ENCODE measurements at regions not wholly inside any gene's neighbourhood (a gene's known extent, or its start where the extent isn't known, plus 50 kb on each side); places are given as distances from the start of the nearest gene placed in this dataset.

DNA sequence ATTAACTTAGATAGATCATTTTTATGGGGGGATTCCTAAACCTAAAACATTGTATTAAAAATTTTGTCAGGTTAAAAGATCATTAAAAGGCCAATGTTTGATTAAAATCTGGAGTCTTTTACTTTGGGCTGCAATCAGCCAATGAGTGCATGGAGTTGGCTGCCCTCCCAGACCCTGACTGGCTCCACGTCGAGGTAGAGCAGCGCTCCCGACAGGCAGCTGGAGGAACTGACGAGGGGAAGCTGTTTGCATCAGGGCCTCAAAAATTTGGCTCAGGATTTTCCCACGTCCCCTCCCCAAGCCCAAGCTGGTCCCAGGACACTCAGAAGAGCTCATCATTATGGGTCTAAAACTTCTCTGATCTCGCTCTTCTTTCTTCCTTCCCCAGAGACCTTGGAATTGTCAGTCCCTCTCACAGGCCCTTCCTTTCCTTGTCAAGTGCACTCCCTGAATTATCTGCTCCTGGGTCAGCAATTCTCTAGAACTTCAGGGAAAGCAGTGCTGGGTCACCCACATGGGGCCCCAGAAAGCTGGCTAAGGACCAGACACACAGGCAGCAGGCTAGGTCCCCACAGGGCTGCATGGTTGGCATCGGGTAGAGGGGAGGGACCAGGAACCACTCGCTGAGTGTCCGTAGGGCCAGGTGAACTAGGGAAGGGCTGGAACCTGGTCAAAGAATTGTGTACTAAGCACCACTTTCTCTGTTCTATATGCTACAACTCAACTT, 119.6 kb upstream of the IGLL5 start:
- no peaks in the 10 kb centered on the region for H3K9me3 ChIP-seq
- H3K27ac Mint-ChIP-seq (ENCODE audit: unreplicated experiment): no peak overlapping the region
- ChIA-PET POLR2A (no interaction called here), CTCF (no interaction called here)
- no peak overlapping the region for H3K4me3 Mint-ChIP-seq (ENCODE audit: unreplicated experiment)
- TF ChIP-seq, protein P1, sequence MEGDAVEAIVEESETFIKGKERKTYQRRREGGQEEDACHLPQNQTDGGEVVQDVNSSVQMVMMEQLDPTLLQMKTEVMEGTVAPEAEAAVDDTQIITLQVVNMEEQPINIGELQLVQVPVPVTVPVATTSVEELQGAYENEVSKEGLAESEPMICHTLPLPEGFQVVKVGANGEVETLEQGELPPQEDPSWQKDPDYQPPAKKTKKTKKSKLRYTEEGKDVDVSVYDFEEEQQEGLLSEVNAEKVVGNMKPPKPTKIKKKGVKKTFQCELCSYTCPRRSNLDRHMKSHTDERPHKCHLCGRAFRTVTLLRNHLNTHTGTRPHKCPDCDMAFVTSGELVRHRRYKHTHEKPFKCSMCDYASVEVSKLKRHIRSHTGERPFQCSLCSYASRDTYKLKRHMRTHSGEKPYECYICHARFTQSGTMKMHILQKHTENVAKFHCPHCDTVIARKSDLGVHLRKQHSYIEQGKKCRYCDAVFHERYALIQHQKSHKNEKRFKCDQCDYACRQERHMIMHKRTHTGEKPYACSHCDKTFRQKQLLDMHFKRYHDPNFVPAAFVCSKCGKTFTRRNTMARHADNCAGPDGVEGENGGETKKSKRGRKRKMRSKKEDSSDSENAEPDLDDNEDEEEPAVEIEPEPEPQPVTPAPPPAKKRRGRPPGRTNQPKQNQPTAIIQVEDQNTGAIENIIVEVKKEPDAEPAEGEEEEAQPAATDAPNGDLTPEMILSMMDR (IDR thresholded peaks at IDR 0.05; ENCODE audit: insufficient read depth in 1 of 2, low read depth in 1 of 2, low read length in 1 of 2, severe bottlenecking in 1 of 2, unreplicated experiment in 1 of 2): no peak
- no peaks in the 10 kb centered on the region for H3K4me1 ChIP-seq
- no peak overlapping the region for H3K4me3 ChIP-seq (ENCODE audit: low read depth, low read length)
- no peaks in the 10 kb centered on the region for H3K27me3 ChIP-seq (replicated peaks; ENCODE audit: control insufficient read depth, insufficient read depth, low read length)
- no TSS peak for BruUV-seq (replicated peaks)
- intact Hi-C loops (cut with micrococcal nuclease; ENCODE audit: unreplicated experiment): no loop called here
- H3K9me3 Mint-ChIP-seq (ENCODE audit: unreplicated experiment): no peaks in the 10 kb centered on the region
- no peaks in the 10 kb centered on the region for H3K36me3 Mint-ChIP-seq (ENCODE audit: insufficient read depth, unreplicated experiment)
- no peaks in the 10 kb centered on the region for H3K4me1 Mint-ChIP-seq (ENCODE audit: low read depth, unreplicated experiment)
- no peaks in the 10 kb centered on the region for H3K36me3 ChIP-seq (ENCODE audit: control insufficient read depth, insufficient read depth, low read length)
- peaks cover 3% of the 10 kb centered on the region for H3K27me3 Mint-ChIP-seq (ENCODE audit: insufficient read depth, unreplicated experiment)
- no peak for DNase-seq

DNA sequence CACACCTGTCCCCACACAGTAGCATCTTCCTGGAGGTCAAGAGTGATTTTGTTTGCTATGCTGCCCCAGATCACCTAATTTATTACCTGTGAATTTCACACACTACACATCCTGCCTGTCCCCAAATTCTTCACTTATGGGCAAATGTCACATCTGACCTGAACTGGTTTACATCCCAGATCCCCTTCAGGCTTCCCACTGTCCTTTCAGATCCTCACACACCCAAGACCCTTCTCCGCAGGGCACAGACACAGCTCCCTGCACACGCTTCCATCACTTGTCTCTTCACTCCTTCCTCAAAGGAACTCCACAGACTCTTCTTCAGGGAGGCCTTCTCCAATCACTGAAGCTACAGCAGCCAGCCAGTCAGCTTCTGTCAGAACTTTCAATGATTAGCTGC, 118.7 kb upstream of the IGLL5 start:
- ChIA-PET POLR2A (no interaction called here), CTCF (interaction anchor here (1.0 to 2.6 kb wide), 6 partner anchors 19 to 115 kb away, joined by 4 to 40 read pairs (median 20); no protein-coding TSS in a partner anchor)
- Histone ChIP-seq H3K9me3 (no peaks in the 10 kb centered on the region), H3K4me3 (ENCODE audit: low read depth, low read length) (no peak overlapping the region), H3K27me3 (replicated peaks; ENCODE audit: control insufficient read depth, insufficient read depth, low read length) (no peaks in the 10 kb centered on the region), H3K36me3 (ENCODE audit: control insufficient read depth, insufficient read depth, low read length) (no peaks in the 10 kb centered on the region), H3K4me1 (no peaks in the 10 kb centered on the region)
- peaks cover 3% of the 10 kb centered on the region for H3K27me3 Mint-ChIP-seq (ENCODE audit: insufficient read depth, unreplicated experiment)
- no peaks in the 10 kb centered on the region for H3K36me3 Mint-ChIP-seq (ENCODE audit: insufficient read depth, unreplicated experiment)
- no peaks in the 10 kb centered on the region for H3K9me3 Mint-ChIP-seq (ENCODE audit: unreplicated experiment)
- H3K27ac Mint-ChIP-seq (ENCODE audit: unreplicated experiment): no peak overlapping the region
- intact Hi-C loops (cut with micrococcal nuclease; ENCODE audit: unreplicated experiment): no loop called here
- H3K4me3 Mint-ChIP-seq (ENCODE audit: unreplicated experiment): no peak overlapping the region
- H3K4me1 Mint-ChIP-seq (ENCODE audit: low read depth, unreplicated experiment): no peaks in the 10 kb centered on the region
- TF ChIP-seq, protein P1 (IDR thresholded peaks at IDR 0.05; ENCODE audit: insufficient read depth in 1 of 2, low read depth in 1 of 2, low read length in 1 of 2, severe bottlenecking in 1 of 2, unreplicated experiment in 1 of 2): no peak
- no peak for DNase-seq
- no TSS peak for BruUV-seq (replicated peaks)

DNA sequence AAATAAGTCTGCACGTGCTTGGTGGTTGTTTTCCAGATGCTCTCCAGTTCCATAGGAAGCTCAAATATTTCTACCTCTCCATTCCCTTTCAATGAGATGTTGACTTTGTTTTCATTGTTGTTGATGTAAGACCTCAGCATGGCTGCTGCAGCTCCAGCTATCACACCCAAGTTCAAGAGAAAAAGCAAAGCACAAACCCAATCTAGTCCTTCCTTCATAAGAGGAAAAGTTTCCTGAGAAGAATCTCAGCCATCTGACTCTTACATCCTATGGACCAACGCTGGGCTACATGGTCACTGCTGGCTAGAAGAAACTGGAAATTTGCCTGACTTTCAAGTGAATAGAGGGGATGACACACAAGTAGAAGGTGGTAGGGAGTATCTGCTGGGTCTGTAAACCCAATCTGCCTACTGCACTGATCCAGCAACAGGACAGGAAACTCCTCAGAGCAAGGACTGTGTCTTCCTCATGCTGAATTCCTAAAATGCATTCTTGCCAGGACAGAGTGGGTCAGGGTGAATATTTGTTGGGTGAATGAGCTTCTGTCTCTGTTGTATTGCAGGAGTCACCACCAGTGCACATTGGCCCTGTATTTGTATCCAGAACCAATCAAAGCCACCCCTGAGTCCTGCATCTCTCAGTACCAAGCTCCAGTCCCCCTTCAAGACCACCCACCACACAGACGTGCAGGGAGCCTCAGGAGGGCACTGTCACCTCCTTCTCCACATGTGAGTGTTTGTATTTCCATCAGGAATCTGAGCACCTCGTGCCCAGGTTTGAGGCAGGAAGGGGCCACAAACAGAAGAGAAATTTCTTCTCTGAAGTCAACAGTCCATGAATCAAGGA, 118.0 kb upstream of the IGLL5 start:
- Mint-ChIP-seq H3K9me3 (ENCODE audit: unreplicated experiment) (no peaks in the 10 kb centered on the region), H3K27ac (ENCODE audit: unreplicated experiment) (no peak overlapping the region), H3K4me3 (ENCODE audit: unreplicated experiment) (no peak overlapping the region), H3K27me3 (ENCODE audit: insufficient read depth, unreplicated experiment) (peaks cover 3% of the 10 kb centered on the region), H3K36me3 (ENCODE audit: insufficient read depth, unreplicated experiment) (no peaks in the 10 kb centered on the region), H3K4me1 (ENCODE audit: low read depth, unreplicated experiment) (no peaks in the 10 kb centered on the region)
- no peaks in the 10 kb centered on the region for H3K27me3 ChIP-seq (replicated peaks; ENCODE audit: control insufficient read depth, insufficient read depth, low read length)
- H3K9me3 ChIP-seq: no peaks in the 10 kb centered on the region
- no peak for DNase-seq
- H3K4me3 ChIP-seq (ENCODE audit: low read depth, low read length): no peak overlapping the region
- no peaks in the 10 kb centered on the region for H3K36me3 ChIP-seq (ENCODE audit: control insufficient read depth, insufficient read depth, low read length)
- no peaks in the 10 kb centered on the region for H3K4me1 ChIP-seq
- TF ChIP-seq, protein P1 (IDR thresholded peaks at IDR 0.05; ENCODE audit: insufficient read depth in 1 of 2, low read depth in 1 of 2, low read length in 1 of 2, severe bottlenecking in 1 of 2, unreplicated experiment in 1 of 2): no peak
- no TSS peak for BruUV-seq (replicated peaks)
- POLR2A ChIA-PET: no interaction called here
- intact Hi-C loops (cut with micrococcal nuclease; ENCODE audit: unreplicated experiment): loop anchor here (1.0 kb wide), 2 partner anchors 17 to 108 kb away; no protein-coding TSS in a partner anchor
- CTCF ChIA-PET: interaction anchor here (0.7 to 3.0 kb wide), 23 partner anchors 8 to 186 kb away, joined by 3 to 40 read pairs (median 4); no protein-coding TSS in a partner anchor

All from Caco-2 (cell line).